ENCODE measurements at regions not wholly inside any gene's neighbourhood (a gene's known extent, or its start where the extent isn't known, plus 50 kb on each side); places are given as distances from the start of the nearest gene placed in this dataset.

- no peak for FAIRE-seq
- RAD21 ChIA-PET (ENCODE audit: unreplicated experiment): no interaction called here
- H3K9ac ChIP-seq (ENCODE audit: control insufficient read depth, insufficient read depth, low read length): no peak overlapping the region
- H2AFZ ChIP-seq (ENCODE audit: control insufficient read depth, low read depth, low read length): no peak overlapping the region
- no peaks in the 10 kb centered on the region for H3K36me3 ChIP-seq (ENCODE audit: control insufficient read depth in 2 of 2, insufficient read depth in 2 of 2, low read length in 1 of 2)
- no peak for ATAC-seq
- H3K4me2 ChIP-seq (ENCODE audit: control insufficient read depth, insufficient read depth): no peak overlapping the region
- TF ChIP-seq CHD2 (IDR thresholded peaks at IDR 0.05; ENCODE audit: borderline replicate concordance, low read depth, low read length): no peak
- no peak for TF ChIP-seq HDAC2 (IDR thresholded peaks at IDR 0.05)
- no peak for TF ChIP-seq E2F4 (IDR thresholded peaks at IDR 0.05; ENCODE audit: low read depth, low read length)
- TF ChIP-seq IKZF2 (IDR thresholded peaks at IDR 0.05): no peak
- TF ChIP-seq RB1 (IDR thresholded peaks at IDR 0.05; ENCODE audit: borderline replicate concordance): no peak
- TF ChIP-seq ZNF24 (IDR thresholded peaks at IDR 0.05): no peak
- TF ChIP-seq, protein P1, sequence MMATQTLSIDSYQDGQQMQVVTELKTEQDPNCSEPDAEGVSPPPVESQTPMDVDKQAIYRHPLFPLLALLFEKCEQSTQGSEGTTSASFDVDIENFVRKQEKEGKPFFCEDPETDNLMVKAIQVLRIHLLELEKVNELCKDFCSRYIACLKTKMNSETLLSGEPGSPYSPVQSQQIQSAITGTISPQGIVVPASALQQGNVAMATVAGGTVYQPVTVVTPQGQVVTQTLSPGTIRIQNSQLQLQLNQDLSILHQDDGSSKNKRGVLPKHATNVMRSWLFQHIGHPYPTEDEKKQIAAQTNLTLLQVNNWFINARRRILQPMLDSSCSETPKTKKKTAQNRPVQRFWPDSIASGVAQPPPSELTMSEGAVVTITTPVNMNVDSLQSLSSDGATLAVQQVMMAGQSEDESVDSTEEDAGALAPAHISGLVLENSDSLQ (IDR thresholded peaks at IDR 0.05): no peak
- TF ChIP-seq, protein P2, sequence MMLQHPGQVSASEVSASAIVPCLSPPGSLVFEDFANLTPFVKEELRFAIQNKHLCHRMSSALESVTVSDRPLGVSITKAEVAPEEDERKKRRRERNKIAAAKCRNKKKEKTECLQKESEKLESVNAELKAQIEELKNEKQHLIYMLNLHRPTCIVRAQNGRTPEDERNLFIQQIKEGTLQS (IDR thresholded peaks at IDR 0.05; ENCODE audit: borderline replicate concordance, extremely low read depth, low read depth, low read length): no peak
- H4K20me1 ChIP-seq (ENCODE audit: control insufficient read depth, insufficient read depth): no peaks in the 10 kb centered on the region
- POLR2A ChIA-PET: no interaction called here
- in situ Hi-C loops (cut with MboI): no loop called here
- no peaks in the 10 kb centered on the region for H3K4me1 ChIP-seq (ENCODE audit: control insufficient read depth, insufficient read depth, low read length)
- H3K79me2 ChIP-seq (ENCODE audit: control insufficient read depth, insufficient read depth, low read length): no peaks in the 10 kb centered on the region
- WGBS (ENCODE audit: insufficient coverage, insufficient replicate concordance, low lambda C conversion rate, missing lambda C conversion rate): 35% methylated on average over 2 of the region's 2 CpGs
- SMC1A ChIA-PET (ENCODE audit: uncharacterized antibody, unreplicated experiment): no interaction called here
- BruUV-seq (replicated peaks): no TSS peak
- H3K27me3 ChIP-seq (replicated peaks in 1 of 2; ENCODE audit: control insufficient read depth in 2 of 2, insufficient read depth in 2 of 2, low read length in 1 of 2): no peaks in the 10 kb centered on the region
- no peak overlapping the region for H3K27ac ChIP-seq (ENCODE audit: control insufficient read depth, insufficient read depth)
- no peak overlapping the region for H3K4me3 ChIP-seq
- CTCF ChIA-PET: interaction anchor here (0.7 to 1.1 kb wide), 2 partner anchors 297 to 316 kb away, joined by 3 to 4 read pairs; no protein-coding TSS in a partner anchor
- DNase-seq (ENCODE audit: low read depth, low spot score): no peak
- no peaks in the 10 kb centered on the region for H3K9me3 ChIP-seq (replicated peaks; ENCODE audit: control insufficient read depth, insufficient read depth, low read length)
- intact Hi-C loops (cut with micrococcal nuclease; ENCODE audit: unreplicated experiment): no loop called here
Observed at GRCh38 chr1:104264521-104264920, 514.8 kb downstream of the AMY1C start.

All from GM12878 (cell line).